ENCODE measurements at regions not wholly inside any gene's neighbourhood (a gene's known extent, or its start where the extent isn't known, plus 50 kb on each side); places are given as distances from the start of the nearest gene placed in this dataset.

GRCh38 chr2:88828397-88829137, 137.1 kb downstream of the RPIA start:
- Histone ChIP-seq H3K36me3 (no peaks in the 10 kb centered on the region), H3K27me3 (peaks cover 0 to 14% (median 0%) of the 10 kb centered on the region in 4 donors), H3K4me3 (no peak overlapping the region), H3K9me3 (peaks cover 0 to 4% (median 0%) of the 10 kb centered on the region in 3 donors), H3K27ac (peak overlapping the region; percentile 38 to 81 (median 63)), H3K4me1 (peaks cover 0 to 29% (median 0%) of the 10 kb centered on the region in 3 donors)
- DNase-seq: no peak
- no peak for TF ChIP-seq POLR2A (IDR thresholded peaks at IDR 0.05)
- TF ChIP-seq, protein P1, sequence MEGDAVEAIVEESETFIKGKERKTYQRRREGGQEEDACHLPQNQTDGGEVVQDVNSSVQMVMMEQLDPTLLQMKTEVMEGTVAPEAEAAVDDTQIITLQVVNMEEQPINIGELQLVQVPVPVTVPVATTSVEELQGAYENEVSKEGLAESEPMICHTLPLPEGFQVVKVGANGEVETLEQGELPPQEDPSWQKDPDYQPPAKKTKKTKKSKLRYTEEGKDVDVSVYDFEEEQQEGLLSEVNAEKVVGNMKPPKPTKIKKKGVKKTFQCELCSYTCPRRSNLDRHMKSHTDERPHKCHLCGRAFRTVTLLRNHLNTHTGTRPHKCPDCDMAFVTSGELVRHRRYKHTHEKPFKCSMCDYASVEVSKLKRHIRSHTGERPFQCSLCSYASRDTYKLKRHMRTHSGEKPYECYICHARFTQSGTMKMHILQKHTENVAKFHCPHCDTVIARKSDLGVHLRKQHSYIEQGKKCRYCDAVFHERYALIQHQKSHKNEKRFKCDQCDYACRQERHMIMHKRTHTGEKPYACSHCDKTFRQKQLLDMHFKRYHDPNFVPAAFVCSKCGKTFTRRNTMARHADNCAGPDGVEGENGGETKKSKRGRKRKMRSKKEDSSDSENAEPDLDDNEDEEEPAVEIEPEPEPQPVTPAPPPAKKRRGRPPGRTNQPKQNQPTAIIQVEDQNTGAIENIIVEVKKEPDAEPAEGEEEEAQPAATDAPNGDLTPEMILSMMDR (IDR thresholded peaks at IDR 0.05): no peak
- intact Hi-C loops (cut with DNase I): no loop called here
- 44 to 61% methylated on average over 9 to 10 of the region's 13 CpGs for WGBS, 2 donors

DNA sequence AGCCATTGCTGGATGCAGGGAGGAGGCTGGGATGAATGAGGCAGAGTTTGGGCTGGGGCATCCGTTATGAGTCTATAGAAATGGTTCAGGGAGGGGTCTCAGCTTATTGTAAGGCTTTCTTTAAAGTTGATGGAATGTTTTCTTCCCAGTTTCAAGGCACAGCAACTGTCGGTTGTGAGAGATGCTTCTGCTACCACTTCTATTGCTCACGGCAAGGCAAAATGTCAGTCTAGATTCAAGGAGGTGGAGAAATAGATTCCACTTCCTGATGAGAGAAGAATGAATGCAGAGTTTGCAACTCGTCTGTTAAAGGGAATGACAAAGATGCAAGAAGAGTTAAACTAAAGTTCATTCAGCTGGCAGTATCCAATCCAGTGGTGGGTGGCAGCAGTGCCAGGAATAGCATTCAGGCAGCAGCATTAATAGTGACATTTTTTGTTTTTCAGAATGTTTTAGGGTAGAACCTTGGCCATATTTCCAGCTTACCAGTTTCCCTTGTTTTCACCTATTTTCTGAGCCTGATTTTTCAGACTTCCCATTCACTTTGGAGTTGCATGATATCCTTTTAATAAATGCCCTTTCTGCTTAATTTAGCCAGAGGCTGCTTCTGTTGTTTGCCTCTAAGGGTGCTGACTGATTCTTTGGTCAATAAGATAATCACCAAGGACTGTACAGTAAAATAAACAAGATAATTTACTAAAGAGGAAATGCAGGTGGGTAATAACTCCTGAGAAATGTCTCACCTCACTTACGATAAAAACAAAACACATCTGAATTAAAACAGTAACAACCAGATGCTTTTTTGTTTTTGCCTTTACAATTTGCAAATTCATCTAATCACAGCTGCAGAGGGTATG, 138.4 kb downstream of the RPIA start:
- WGBS, 2 donors: 50 to 53% methylated on average over 5 of the region's 5 CpGs
- DNase-seq: no peak
- Histone ChIP-seq H3K36me3 (no peaks in the 10 kb centered on the region), H3K27me3 (peaks cover 0 to 14% (median 0%) of the 10 kb centered on the region in 4 donors), H3K9me3 (peaks cover 0 to 4% (median 0%) of the 10 kb centered on the region in 3 donors), H3K4me1 (peaks cover 0 to 26% (median 0%) of the 10 kb centered on the region in 3 donors), H3K27ac (peak overlapping the region in 2 of 4 donors; percentile 49 to 81), H3K4me3 (no peak overlapping the region)
- TF ChIP-seq, protein P1 (IDR thresholded peaks at IDR 0.05): no peak
- TF ChIP-seq POLR2A (IDR thresholded peaks at IDR 0.05): no peak
- intact Hi-C loops (cut with DNase I): no loop called here

- Histone ChIP-seq H3K9me3 (peaks cover 0 to 4% (median 0%) of the 10 kb centered on the region in 3 donors), H3K27me3 (peaks cover 0 to 14% (median 0%) of the 10 kb centered on the region in 4 donors), H3K36me3 (no peaks in the 10 kb centered on the region), H3K4me3 (no peak overlapping the region), H3K4me1 (peaks cover 0 to 18% (median 0%) of the 10 kb centered on the region in 3 donors), H3K27ac (no peak overlapping the region)
- TF ChIP-seq, protein P1 (IDR thresholded peaks at IDR 0.05): no peak
- TF ChIP-seq POLR2A (IDR thresholded peaks at IDR 0.05): no peak
- intact Hi-C loops (cut with DNase I): no loop called here
- no peak for DNase-seq
- WGBS, 2 donors: 56 to 57% methylated on average over 6 of the region's 6 CpGs
These were observed 139.8 kb downstream of the RPIA start for GRCh38 chr2:88831071-88831791.

DNA sequence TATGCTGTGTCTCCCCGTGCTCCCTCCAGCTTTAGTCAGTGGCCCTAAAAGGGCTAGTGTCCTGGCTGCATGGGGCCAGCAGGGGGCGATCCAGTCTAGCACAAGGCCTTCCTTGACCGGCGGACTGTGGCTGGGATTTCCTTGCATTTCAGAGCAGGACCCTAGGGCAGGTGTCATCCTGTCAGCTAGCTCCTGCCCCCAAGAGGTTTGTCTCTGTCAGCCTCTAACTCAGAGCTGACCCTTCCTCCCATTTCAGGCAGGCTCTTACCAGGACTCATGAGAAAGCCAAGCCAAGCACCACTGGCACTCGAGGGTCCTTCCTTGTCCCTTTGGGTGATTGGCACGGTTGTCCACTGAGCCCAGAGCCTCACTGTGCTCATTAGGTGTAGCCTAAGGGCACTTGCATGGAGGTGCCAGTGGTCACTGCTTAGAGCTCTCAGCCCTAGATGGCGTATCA, 140.3 kb downstream of the RPIA start:
- TF ChIP-seq, protein P1 (IDR thresholded peaks at IDR 0.05): peak; percentile 35 to 66 (median 48)
- TF ChIP-seq POLR2A (IDR thresholded peaks at IDR 0.05): no peak
- Histone ChIP-seq H3K4me3 (no peak overlapping the region), H3K36me3 (no peaks in the 10 kb centered on the region), H3K4me1 (peaks cover 0 to 18% (median 0%) of the 10 kb centered on the region in 3 donors), H3K9me3 (peaks cover 0 to 4% (median 0%) of the 10 kb centered on the region in 3 donors), H3K27ac (no peak overlapping the region), H3K27me3 (peaks cover 0 to 14% (median 0%) of the 10 kb centered on the region in 4 donors)
- intact Hi-C loops (cut with DNase I): no loop called here
- 23 to 34% methylated on average over 6 to 7 of the region's 7 CpGs for WGBS, 2 donors
- DNase-seq: no peak
